ENCODE measurements at regions not wholly inside any gene's neighbourhood (a gene's known extent, or its start where the extent isn't known, plus 50 kb on each side); places are given as distances from the start of the nearest gene placed in this dataset.

GRCh38 chr5:6108981-6109825 lies 269.1 kb downstream of the MED10 start:
- Histone ChIP-seq H3K4me2 (ENCODE audit: low read length) (no peak overlapping the region), H3K4me1 (ENCODE audit: control insufficient read depth, low read length) (no peaks in the 10 kb centered on the region), H3K4me3 (ENCODE audit: low read length) (no peak overlapping the region), H4K20me1 (ENCODE audit: control insufficient read depth, insufficient read depth, low read depth, low read length) (no peaks in the 10 kb centered on the region), H3K9me2 (replicated peaks; ENCODE audit: control insufficient read depth, low read length) (no peaks in the 10 kb centered on the region), H3K79me2 (ENCODE audit: control insufficient read depth, low read length) (no peaks in the 10 kb centered on the region), H3K9me3 (ENCODE audit: control insufficient read depth, insufficient read depth, low read length) (no peaks in the 10 kb centered on the region), H3K27ac (ENCODE audit: low read depth, low read length) (no peak overlapping the region), H3F3A (ENCODE audit: control insufficient read depth, insufficient read depth) (no peaks in the 10 kb centered on the region), H3K36me3 (ENCODE audit: control insufficient read depth, low read length) (no peaks in the 10 kb centered on the region), H3K27me3 (ENCODE audit: control insufficient read depth, low read length) (no peaks in the 10 kb centered on the region)
- TF ChIP-seq, protein P1, sequence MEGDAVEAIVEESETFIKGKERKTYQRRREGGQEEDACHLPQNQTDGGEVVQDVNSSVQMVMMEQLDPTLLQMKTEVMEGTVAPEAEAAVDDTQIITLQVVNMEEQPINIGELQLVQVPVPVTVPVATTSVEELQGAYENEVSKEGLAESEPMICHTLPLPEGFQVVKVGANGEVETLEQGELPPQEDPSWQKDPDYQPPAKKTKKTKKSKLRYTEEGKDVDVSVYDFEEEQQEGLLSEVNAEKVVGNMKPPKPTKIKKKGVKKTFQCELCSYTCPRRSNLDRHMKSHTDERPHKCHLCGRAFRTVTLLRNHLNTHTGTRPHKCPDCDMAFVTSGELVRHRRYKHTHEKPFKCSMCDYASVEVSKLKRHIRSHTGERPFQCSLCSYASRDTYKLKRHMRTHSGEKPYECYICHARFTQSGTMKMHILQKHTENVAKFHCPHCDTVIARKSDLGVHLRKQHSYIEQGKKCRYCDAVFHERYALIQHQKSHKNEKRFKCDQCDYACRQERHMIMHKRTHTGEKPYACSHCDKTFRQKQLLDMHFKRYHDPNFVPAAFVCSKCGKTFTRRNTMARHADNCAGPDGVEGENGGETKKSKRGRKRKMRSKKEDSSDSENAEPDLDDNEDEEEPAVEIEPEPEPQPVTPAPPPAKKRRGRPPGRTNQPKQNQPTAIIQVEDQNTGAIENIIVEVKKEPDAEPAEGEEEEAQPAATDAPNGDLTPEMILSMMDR (IDR thresholded peaks at IDR 0.05; ENCODE audit: low read depth, low read length, poor library complexity, severe bottlenecking): no peak
- TF ChIP-seq EZH2phosphoT487 (IDR thresholded peaks at IDR 0.05; ENCODE audit: borderline replicate concordance, low read length): no peak

DNA sequence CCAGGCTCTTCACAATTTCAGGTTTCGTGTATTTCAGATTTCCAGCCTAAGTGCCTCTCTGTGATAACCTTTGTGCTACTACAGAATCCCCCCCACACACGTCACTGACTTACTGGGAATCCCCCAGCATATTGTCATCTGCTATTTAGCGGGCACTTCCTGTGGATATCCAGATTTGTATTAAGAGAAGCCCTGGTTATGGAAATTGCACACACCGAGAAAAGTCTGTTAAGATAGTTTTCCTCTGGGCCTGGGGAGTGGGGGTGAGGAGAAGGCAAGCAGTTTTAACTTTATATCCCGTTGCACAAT lies 269.9 kb downstream of the MED10 start:
- TF ChIP-seq, protein P1 (IDR thresholded peaks at IDR 0.05; ENCODE audit: low read depth, low read length, poor library complexity, severe bottlenecking): no peak
- no peak for TF ChIP-seq EZH2phosphoT487 (IDR thresholded peaks at IDR 0.05; ENCODE audit: borderline replicate concordance, low read length)
- no peaks in the 10 kb centered on the region for H3K9me3 ChIP-seq (ENCODE audit: control insufficient read depth, insufficient read depth, low read length)
- no peaks in the 10 kb centered on the region for H4K20me1 ChIP-seq (ENCODE audit: control insufficient read depth, insufficient read depth, low read depth, low read length)
- no peaks in the 10 kb centered on the region for H3K4me1 ChIP-seq (ENCODE audit: control insufficient read depth, low read length)
- no peaks in the 10 kb centered on the region for H3K36me3 ChIP-seq (ENCODE audit: control insufficient read depth, low read length)
- H3K9me2 ChIP-seq (replicated peaks; ENCODE audit: control insufficient read depth, low read length): no peaks in the 10 kb centered on the region
- H3F3A ChIP-seq (ENCODE audit: control insufficient read depth, insufficient read depth): no peaks in the 10 kb centered on the region
- no peaks in the 10 kb centered on the region for H3K27me3 ChIP-seq (ENCODE audit: control insufficient read depth, low read length)
- H3K4me3 ChIP-seq (ENCODE audit: low read length): no peak overlapping the region
- no peak overlapping the region for H3K4me2 ChIP-seq (ENCODE audit: low read length)
- H3K27ac ChIP-seq (ENCODE audit: low read depth, low read length): no peak overlapping the region
- no peaks in the 10 kb centered on the region for H3K79me2 ChIP-seq (ENCODE audit: control insufficient read depth, low read length)

DNA sequence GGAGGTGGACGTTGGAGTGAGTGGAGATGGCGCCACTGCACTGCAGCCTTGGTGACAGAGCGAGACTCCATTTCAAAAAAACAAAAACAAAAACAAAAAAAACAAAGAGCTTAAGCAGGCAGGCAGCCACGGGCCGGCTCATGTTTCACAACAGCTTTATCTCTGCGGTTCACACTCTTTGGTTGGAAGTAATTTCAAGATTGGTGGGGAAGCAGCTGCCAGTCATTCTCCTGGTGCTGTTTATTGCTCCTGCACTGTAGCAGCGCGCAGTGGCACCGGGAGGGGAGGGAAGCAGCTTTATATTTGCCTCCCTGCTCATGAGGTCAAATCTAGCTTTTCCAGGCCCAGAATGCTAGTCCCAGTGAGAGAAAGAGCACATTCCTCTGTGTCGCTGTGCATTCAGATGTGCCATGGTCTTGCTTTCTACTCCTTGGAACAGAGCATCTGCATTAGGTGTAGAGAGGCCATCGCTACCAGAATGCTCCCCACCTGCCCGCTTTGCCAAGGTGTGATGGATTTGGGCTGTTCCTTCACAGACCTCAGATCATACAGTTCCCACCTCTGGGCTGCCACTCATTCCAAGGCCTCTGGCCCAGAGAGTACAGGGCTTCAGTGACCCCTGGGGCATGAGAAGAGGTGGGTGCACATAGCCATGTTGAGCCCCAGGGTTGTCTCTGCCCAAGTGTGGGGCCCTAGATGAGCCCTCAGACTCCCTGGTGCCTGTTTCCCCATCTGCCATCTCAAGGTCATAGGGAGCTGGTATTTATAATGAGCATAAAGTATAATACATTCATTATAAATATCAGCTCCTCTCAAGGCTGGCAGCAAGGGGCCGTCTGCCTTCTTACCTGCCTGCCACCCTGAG lies 270.4 kb downstream of the MED10 start:
- no peak overlapping the region for H3K27ac ChIP-seq (ENCODE audit: low read depth, low read length)
- no peaks in the 10 kb centered on the region for H3F3A ChIP-seq (ENCODE audit: control insufficient read depth, insufficient read depth)
- no peaks in the 10 kb centered on the region for H4K20me1 ChIP-seq (ENCODE audit: control insufficient read depth, insufficient read depth, low read depth, low read length)
- H3K4me3 ChIP-seq (ENCODE audit: low read length): no peak overlapping the region
- no peaks in the 10 kb centered on the region for H3K36me3 ChIP-seq (ENCODE audit: control insufficient read depth, low read length)
- H3K79me2 ChIP-seq (ENCODE audit: control insufficient read depth, low read length): no peaks in the 10 kb centered on the region
- no peaks in the 10 kb centered on the region for H3K4me1 ChIP-seq (ENCODE audit: control insufficient read depth, low read length)
- H3K9me2 ChIP-seq (replicated peaks; ENCODE audit: control insufficient read depth, low read length): no peaks in the 10 kb centered on the region
- no peak overlapping the region for H3K4me2 ChIP-seq (ENCODE audit: low read length)
- H3K9me3 ChIP-seq (ENCODE audit: control insufficient read depth, insufficient read depth, low read length): no peaks in the 10 kb centered on the region
- no peak for TF ChIP-seq EZH2phosphoT487 (IDR thresholded peaks at IDR 0.05; ENCODE audit: borderline replicate concordance, low read length)
- TF ChIP-seq, protein P1 (IDR thresholded peaks at IDR 0.05; ENCODE audit: low read depth, low read length, poor library complexity, severe bottlenecking): no peak
- H3K27me3 ChIP-seq (ENCODE audit: control insufficient read depth, low read length): no peaks in the 10 kb centered on the region

All from DOHH2 (cell line).